Erythroblast (primary cell): ENCODE measurements at regions not wholly inside any gene's neighbourhood (a gene's known extent, or its start where the extent isn't known, plus 50 kb on each side); places are given as distances from the start of the nearest gene placed in this dataset.

Source experiments
- GATA1 ChIP-seq: IDR thresholded peaks from 2 replicates; pipeline ENCODE4 v1.6.1; 2011; ENCODE audit warnings: low read depth, mild to moderate bottlenecking, control low read depth, low read length, moderate library complexity
- POLR2A ChIP-seq: IDR thresholded peaks from 2 replicates; pipeline ENCODE4 v1.6.1; 2011; ENCODE audit warnings: mild to moderate bottlenecking, low read length

- no peak for TF ChIP-seq POLR2A
- no peak for TF ChIP-seq GATA1
Measured at GRCh38 chr3:177331203-177331835, 134.0 kb upstream of the TBL1XR1 start.
